Ovary (tissue), 3 donors: ENCODE measurements at regions not wholly inside any gene's neighbourhood (a gene's known extent, or its start where the extent isn't known, plus 50 kb on each side); places are given as distances from the start of the nearest gene placed in this dataset.

ENCODE experiments used
- EP300 ChIP-seq: sonication (generic); formaldehyde crosslinking; IDR thresholded peaks from one replicate; pipeline ENCODE4 v1.6.1; 2017; ENCODE audit warnings: antibody characterized with exemption
- POLR2A ChIP-seq: fragments of 450-650 bp; IDR thresholded peaks from one replicate; pipeline ENCODE4 v1.6.1; 2017; ENCODE audit warnings: antibody characterized with exemption, mild to moderate bottlenecking, moderate library complexity
- TF ChIP-seq, protein P1 (sequence below), 3 donors: fragments of 450-650 bp in 2 of 3; fragments of 200-600 bp in 1 of 3; IDR thresholded peaks; one replicate each; pipeline versions ENCODE4 v1.5.1 to v1.8.0; 2016 to 2022; ENCODE audit warnings: antibody characterized with exemption in 3 of 3, mild to moderate bottlenecking in 1 of 3
- donor health status: DM: no; HTN: no; CAD: no.

GRCh38 chr6:168808232-168808631, 367.2 kb downstream of the SMOC2 start:
- TF ChIP-seq, protein P1, sequence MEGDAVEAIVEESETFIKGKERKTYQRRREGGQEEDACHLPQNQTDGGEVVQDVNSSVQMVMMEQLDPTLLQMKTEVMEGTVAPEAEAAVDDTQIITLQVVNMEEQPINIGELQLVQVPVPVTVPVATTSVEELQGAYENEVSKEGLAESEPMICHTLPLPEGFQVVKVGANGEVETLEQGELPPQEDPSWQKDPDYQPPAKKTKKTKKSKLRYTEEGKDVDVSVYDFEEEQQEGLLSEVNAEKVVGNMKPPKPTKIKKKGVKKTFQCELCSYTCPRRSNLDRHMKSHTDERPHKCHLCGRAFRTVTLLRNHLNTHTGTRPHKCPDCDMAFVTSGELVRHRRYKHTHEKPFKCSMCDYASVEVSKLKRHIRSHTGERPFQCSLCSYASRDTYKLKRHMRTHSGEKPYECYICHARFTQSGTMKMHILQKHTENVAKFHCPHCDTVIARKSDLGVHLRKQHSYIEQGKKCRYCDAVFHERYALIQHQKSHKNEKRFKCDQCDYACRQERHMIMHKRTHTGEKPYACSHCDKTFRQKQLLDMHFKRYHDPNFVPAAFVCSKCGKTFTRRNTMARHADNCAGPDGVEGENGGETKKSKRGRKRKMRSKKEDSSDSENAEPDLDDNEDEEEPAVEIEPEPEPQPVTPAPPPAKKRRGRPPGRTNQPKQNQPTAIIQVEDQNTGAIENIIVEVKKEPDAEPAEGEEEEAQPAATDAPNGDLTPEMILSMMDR (IDR thresholded peaks at IDR 0.05) = no peak
- TF ChIP-seq POLR2A (no peak), EP300 (no peak)
